Right ventricle myocardium inferior (tissue), 1 donor: ENCODE measurements at regions not wholly inside any gene's neighbourhood (a gene's known extent, or its start where the extent isn't known, plus 50 kb on each side); places are given as distances from the start of the nearest gene placed in this dataset.

Source experiments
- ATAC-seq: fragments of 200-7000 bp; cut with Tn5 transposase; one replicate; pipeline ENCODE4 v1.9.1; 2020; ENCODE audit warnings: mild to moderate bottlenecking, moderate library complexity
- DNase-seq: peaks from one replicate; pipeline ENCODE4 v3.0.0; 2021; ENCODE audit errors: missing footprints
- intact Hi-C: fragments of 100-400 bp; cut with DNase I; formaldehyde crosslinking; loops from one replicate; pipeline ENCODE4 v1.11.0; 2022
- donor health status: DM: no; HTN: yes; CAD: no; lungs with severe emphysema.

GRCh38 chr2:14240868-14241267 is 391.6 kb upstream of the LRATD1 start:
- ATAC-seq (no peak), DNase-seq (no peak)
- intact Hi-C loops: no loop called here

GRCh38 chr2:14245901-14246300 is 386.6 kb upstream of the LRATD1 start:
- DNase-seq (no peak), ATAC-seq (no peak)
- intact Hi-C loops: no loop called here

DNA sequence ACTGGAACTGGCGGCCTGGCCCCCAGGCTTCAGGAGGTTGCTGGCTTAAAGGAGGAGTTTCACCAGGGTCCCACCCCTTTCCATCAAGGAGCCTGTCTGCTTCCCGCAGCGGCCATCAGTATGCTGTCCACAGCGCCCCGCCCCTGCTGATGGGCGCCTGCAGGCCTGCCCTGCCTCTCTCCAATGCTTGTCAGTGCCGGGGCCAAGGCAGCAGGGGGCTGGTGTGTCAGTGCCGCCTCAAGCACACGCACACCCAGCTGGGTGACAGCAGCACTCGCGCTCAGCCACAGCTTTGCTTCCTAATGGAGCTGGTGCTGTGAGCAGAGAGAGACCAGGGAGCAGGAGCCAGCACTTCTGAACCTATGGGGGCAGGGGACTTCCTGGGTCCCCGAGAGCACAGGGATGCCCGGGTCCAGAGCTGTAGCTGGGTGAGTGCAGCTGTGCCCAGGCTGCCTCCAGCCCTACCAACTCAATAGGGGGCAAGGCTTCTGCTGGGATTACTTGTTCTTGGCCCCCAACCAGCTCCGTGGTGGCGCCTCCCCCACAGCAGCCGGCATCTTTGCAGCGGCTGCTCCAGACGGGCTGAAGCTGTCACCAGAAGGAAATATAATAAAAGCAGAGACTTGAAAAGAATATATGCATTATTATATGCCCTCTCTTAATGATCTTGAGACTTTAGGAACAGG is 377.2 kb upstream of the LRATD1 start:
- peak; percentile 58 for DNase-seq
- ATAC-seq: no peak
- intact Hi-C loops: no loop called here

DNA sequence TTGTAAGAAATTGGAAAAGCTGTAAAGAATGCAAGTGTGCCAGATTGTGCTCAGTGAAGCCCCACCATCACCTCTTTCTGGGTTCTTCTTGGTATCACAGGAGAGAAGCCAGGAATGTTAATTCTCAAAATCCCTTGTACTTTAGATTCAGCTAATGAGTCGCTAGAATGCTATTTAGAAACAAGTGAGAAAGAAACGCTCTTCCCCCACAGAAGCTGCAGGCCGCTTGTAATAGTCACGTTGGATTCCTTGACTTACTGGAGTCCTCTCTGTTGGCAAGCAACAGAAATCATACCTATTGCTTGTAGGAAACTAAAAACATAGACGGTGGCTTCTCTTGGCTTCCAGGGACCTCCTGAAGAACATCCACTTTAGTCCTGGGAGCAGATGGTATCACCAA is 375.6 kb upstream of the LRATD1 start:
- intact Hi-C loops: no loop called here
- ATAC-seq (no peak), DNase-seq (no peak)

GRCh38 chr2:14257801-14258507 is 374.6 kb upstream of the LRATD1 start:
- intact Hi-C loops: no loop called here
- ATAC-seq: no peak
- no peak for DNase-seq

- ATAC-seq: no peak
- no peak for DNase-seq
- intact Hi-C loops: no loop called here
Observed at GRCh38 chr2:14261771-14262170, 370.7 kb upstream of the LRATD1 start.

- ATAC-seq (no peak), DNase-seq (no peak)
- intact Hi-C loops: no loop called here
Observed at GRCh38 chr2:14263053-14263452, 369.5 kb upstream of the LRATD1 start.

GRCh38 chr2:14270036-14270582 is 362.4 kb upstream of the LRATD1 start:
- ATAC-seq: no peak
- intact Hi-C loops: no loop called here
- DNase-seq: no peak

DNA sequence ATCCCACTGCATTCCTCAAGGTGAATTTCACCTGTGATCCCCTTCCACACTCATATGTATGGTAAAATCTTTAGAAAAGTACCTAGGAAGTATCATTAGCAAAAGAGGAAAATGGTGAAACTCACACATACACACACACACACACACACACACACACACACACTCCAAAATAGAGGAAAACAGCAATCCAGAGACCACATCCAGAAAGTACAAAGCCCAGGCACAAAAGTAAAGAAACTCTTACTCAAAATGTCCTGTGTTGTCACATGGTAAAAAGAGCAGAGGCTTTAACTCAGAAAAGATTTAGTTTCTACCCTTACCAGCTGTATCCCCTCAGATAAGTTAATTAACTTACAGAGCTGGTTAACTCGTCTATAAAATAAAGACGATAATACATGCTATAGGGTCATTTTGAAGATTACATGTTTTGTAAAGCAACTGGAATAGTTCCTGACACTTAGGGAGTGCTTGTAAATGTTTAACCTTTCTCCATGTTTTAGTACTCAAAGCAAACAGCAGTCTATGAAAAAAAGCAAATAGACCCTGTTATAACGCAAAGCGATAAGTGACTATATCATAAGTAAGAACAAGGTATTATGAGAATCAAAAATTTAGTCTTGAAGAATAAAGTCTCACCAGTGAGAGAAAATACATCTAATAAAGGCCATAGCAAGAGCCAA is 360.0 kb upstream of the LRATD1 start:
- intact Hi-C loops: no loop called here
- ATAC-seq (no peak), DNase-seq (no peak)

- intact Hi-C loops: no loop called here
- no peak for DNase-seq
- no peak for ATAC-seq
Observed at GRCh38 chr2:14273650-14274049, 358.9 kb upstream of the LRATD1 start.

- intact Hi-C loops: no loop called here
- DNase-seq (no peak), ATAC-seq (no peak)
Observed at GRCh38 chr2:14284244-14284643, 348.3 kb upstream of the LRATD1 start.

DNA sequence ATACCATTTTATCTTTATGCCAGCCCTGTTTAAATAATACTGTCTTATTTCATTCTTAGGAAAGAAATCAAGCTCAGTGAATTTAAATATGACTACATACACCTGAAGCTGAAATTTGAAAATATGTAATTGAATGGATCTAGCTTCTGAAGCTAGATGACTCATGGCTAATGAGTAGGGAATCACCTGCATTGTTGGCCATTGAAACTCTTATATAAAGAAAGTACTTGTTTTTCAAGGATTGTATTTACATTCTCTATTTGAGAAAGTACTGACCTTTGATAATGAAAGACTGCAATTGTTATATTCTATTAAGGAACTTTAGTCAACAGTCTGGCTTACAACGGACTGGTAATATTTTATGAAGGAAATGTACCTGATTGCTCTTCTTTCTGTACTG is 346.7 kb upstream of the LRATD1 start:
- DNase-seq (no peak), ATAC-seq (no peak)
- intact Hi-C loops: no loop called here

- intact Hi-C loops: no loop called here
- ATAC-seq: no peak
- no peak for DNase-seq
Observed at GRCh38 chr2:14288016-14288415, 344.5 kb upstream of the LRATD1 start.

GRCh38 chr2:14292964-14293363 is 339.6 kb upstream of the LRATD1 start:
- no peak for ATAC-seq
- DNase-seq: no peak
- intact Hi-C loops: no loop called here

DNA sequence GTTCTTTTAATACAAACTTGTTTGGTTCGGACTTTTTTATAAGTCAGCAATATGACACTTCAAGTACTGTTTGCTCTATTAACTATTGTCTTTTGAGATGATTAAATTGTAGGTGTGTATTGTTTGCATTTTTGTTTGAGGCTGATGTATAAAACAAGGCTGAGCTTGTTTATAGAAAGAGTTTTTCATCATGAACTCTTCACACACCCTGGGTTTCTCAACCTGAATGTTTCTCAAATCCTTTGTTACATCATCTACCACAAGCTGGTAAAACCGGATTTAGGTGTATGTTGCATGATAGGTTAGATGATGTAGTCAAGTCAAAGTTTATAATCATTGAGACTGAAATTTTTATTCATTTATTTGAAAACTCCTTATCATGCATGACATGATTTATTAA is 335.2 kb upstream of the LRATD1 start:
- DNase-seq (no peak), ATAC-seq (no peak)
- intact Hi-C loops: no loop called here

DNA sequence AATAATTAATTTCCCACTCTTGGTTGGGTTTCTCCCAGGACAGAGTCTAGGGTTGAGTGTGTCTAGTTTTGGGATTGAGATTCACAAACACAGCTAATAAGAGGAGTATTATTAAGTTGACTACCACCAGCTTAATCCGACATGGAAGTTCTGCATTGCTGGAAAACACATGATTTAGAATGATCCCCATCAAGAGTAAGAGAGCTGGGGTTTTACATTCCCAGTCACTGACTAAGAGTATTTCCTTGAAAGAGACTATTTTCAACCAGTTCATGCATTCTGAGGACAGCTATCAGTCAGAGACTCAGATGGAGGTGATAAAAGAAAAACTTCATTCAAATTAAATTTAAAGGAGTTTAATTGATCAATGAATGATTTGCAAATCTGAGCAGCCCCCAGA is 334.6 kb upstream of the LRATD1 start:
- DNase-seq (no peak), ATAC-seq (no peak)
- intact Hi-C loops: no loop called here

DNA sequence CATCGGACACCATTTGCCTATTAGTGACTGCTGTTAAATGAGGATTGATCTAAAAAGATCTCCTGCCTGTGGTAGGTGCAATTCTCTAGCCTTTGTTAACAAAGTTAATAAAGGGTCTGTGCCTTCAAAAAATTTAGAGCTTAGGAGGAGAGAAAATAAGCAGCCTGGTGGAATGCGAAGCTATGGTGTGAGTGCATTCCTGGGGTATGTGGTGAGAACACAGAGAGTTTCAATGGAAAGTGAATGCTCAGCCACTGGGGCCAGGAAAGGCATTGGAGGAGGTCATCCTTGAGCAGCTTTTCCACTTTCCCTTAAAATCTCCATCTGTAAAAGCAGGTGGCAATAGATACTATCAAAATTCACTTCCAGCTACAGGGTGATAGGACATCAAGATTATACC is 331.2 kb upstream of the LRATD1 start:
- intact Hi-C loops: no loop called here
- ATAC-seq: no peak
- DNase-seq: no peak

DNA sequence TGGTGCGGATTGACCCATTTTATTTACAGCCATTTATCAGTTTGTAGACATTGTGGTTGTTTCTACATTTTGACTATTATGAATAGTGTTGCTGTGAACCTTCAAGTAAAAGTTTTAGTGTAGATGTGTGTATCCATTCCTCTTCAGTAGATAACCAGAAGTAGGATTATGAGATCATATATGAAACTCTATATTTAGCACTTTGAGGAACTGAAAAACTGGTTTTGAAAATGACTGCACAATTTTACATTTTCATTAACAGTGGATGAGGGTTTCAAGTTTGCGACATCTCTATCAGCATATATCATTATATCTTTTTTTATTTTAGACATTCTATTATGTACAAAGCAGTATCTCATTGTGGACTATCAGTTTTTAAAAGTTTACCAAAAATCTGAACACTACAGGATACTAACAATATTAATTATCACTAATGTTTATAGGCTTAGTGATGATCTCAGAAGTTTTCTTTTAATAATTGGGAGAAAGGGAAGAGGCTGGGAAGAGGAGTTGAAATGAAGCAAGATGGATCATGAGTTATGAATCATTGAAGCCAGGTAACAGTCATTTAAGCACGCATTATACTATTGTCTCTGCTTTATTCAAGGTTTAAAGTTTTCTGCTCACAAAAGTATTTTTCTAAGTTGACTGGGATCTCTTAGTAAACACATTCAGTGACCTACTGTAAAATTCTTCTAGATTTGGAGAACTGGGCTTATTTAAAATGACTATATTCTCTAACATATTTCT is 329.0 kb upstream of the LRATD1 start:
- intact Hi-C loops: no loop called here
- DNase-seq (no peak), ATAC-seq (no peak)

- DNase-seq (no peak), ATAC-seq (no peak)
- intact Hi-C loops: no loop called here
Observed at GRCh38 chr2:14304326-14304725, 328.2 kb upstream of the LRATD1 start.
